ENCODE measurements at regions not wholly inside any gene's neighbourhood (a gene's known extent, or its start where the extent isn't known, plus 50 kb on each side); places are given as distances from the start of the nearest gene placed in this dataset.

- Histone ChIP-seq H3K79me2 (ENCODE audit: control insufficient read depth, insufficient read depth, low read length) (no peaks in the 10 kb centered on the region), H3K36me3 (ENCODE audit: control insufficient read depth in 2 of 2, insufficient read depth in 2 of 2, low read length in 1 of 2) (no peaks in the 10 kb centered on the region), H3K4me1 (ENCODE audit: control insufficient read depth, insufficient read depth, low read length) (no peaks in the 10 kb centered on the region), H3K9me3 (replicated peaks; ENCODE audit: control insufficient read depth, insufficient read depth, low read length) (no peaks in the 10 kb centered on the region; the same call in 2 of the 3 replicates), H4K20me1 (ENCODE audit: control insufficient read depth, insufficient read depth) (no peaks in the 10 kb centered on the region), H3K9ac (ENCODE audit: control insufficient read depth, insufficient read depth, low read length) (no peak overlapping the region), H3K27ac (ENCODE audit: control insufficient read depth, insufficient read depth) (no peak overlapping the region), H2AFZ (ENCODE audit: control insufficient read depth, low read depth, low read length) (no peak overlapping the region), H3K4me3 (no peak overlapping the region), H3K27me3 (replicated peaks in 1 of 2; ENCODE audit: control insufficient read depth in 2 of 2, insufficient read depth in 2 of 2, low read length in 1 of 2) (no peaks in the 10 kb centered on the region; a peak in 3 of 4 replicates), H3K4me2 (ENCODE audit: control insufficient read depth, insufficient read depth) (no peak overlapping the region)
- POLR2A ChIA-PET, result no interaction called here
- CTCF ChIA-PET, result no interaction called here
- RAD21 ChIA-PET (ENCODE audit: unreplicated experiment), result no interaction called here
- no peak for FAIRE-seq
- no peak for DNase-seq (ENCODE audit: low read depth, low spot score)
- no TSS peak for BruUV-seq (replicated peaks)
- SMC1A ChIA-PET (ENCODE audit: uncharacterized antibody, unreplicated experiment), result no interaction called here
- ATAC-seq, result no peak
- no peak for TF ChIP-seq RB1 (IDR thresholded peaks at IDR 0.05; ENCODE audit: borderline replicate concordance)
- TF ChIP-seq IKZF2 (IDR thresholded peaks at IDR 0.05), result no peak
- no peak for TF ChIP-seq SPI1 (IDR thresholded peaks at IDR 0.05; ENCODE audit: borderline replicate concordance, insufficient read depth, low read depth, low read length)
- TF ChIP-seq MEF2B (IDR thresholded peaks at IDR 0.05; ENCODE audit: partially characterized antibody, poor library complexity, severe bottlenecking), result no peak
- TF ChIP-seq MYB (IDR thresholded peaks at IDR 0.05; ENCODE audit: borderline replicate concordance, low read depth, low read length), result no peak
- no peak for TF ChIP-seq CBX5 (IDR thresholded peaks at IDR 0.05; ENCODE audit: low read depth)
- TF ChIP-seq BCLAF1 (IDR thresholded peaks at IDR 0.05), result no peak
- no peak for TF ChIP-seq ZBTB33 (IDR thresholded peaks at IDR 0.05)
- no peak for TF ChIP-seq MXI1 (IDR thresholded peaks at IDR 0.05; ENCODE audit: low read depth, low read length)
- TF ChIP-seq EZH2 (IDR thresholded peaks at IDR 0.05; ENCODE audit: borderline replicate concordance, control insufficient read depth, low read depth, low read length), result no peak
- TF ChIP-seq EED (IDR thresholded peaks at IDR 0.05; ENCODE audit: low read depth), result no peak
- no peak for TF ChIP-seq NRF1 (conservative IDR thresholded peaks at IDR 0.05; ENCODE audit: low read depth, low read length)
- no peak for TF ChIP-seq CBFB (IDR thresholded peaks at IDR 0.05; ENCODE audit: low read depth)
- no peak for TF ChIP-seq ZBTB4 (CRISPR knock-in tag; IDR thresholded peaks at IDR 0.05)
- intact Hi-C loops (cut with micrococcal nuclease; ENCODE audit: unreplicated experiment), result no loop called here
- 7% methylated on average over 6 of the region's 6 CpGs for WGBS (ENCODE audit: insufficient coverage, insufficient replicate concordance, low lambda C conversion rate, missing lambda C conversion rate)
- in situ Hi-C loops (cut with MboI), result no loop called here
Observed at GRCh38 chr2:217030081-217030480, 170.2 kb upstream of the TNP1 start.

All from GM12878 (cell line).